ENCODE measurements at regions not wholly inside any gene's neighbourhood (a gene's known extent, or its start where the extent isn't known, plus 50 kb on each side); places are given as distances from the start of the nearest gene placed in this dataset.
"Not testable (repeated sequence)": the region's sequence is repeated elsewhere in the genome, so short reads cannot be mapped to it uniquely, and the experiment has no call there.

DNA sequence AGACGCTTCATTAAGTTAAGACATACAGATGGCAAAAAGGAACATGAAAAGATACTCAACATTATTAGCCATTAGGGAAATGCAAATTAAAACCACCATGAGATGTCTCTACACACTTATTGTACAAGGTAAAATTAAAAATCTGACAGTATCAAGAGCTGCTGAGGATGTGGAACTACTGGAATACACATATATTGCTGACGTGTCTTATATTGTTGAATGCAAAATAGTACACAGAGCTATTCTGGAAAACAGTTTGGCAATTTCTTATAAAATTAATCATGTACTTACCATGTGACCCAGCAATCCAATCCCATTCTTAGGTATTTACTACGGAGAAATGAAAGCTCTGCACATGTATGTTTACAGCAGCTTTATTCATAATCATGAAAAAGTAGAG, 742.5 kb downstream of the TBC1D22A start:
- no peak for DNase-seq

GRCh38 chr22:47498969-47499495, 736.6 kb downstream of the TBC1D22A start:
- DNase-seq, result no peak

GRCh38 chr22:47497666-47498065, 735.2 kb downstream of the TBC1D22A start:
- no peak for DNase-seq

DNA sequence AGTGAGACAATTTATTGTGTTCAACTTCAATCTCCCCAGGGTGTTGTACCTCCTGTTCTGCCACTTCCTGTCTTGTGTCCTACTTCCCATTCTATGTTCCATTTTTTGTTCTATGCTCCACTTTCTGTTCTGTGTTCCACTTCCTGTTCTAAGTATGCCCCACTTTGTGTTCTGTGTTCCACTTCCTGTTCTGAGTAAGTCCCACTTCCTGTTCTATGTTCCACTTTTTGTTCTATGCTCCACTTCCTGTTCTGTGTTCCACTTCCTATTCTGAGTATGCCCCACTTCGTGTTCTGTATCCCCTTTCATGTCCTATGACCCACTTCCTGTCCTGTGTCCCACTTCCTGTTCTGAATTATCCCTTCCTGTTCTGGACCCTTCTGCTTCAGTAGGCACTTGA, 732.7 kb downstream of the TBC1D22A start:
- DNase-seq, result no peak

- not testable (repeated sequence) for DNase-seq
Observed at GRCh38 chr22:47488131-47488530, 725.7 kb downstream of the TBC1D22A start.

DNA sequence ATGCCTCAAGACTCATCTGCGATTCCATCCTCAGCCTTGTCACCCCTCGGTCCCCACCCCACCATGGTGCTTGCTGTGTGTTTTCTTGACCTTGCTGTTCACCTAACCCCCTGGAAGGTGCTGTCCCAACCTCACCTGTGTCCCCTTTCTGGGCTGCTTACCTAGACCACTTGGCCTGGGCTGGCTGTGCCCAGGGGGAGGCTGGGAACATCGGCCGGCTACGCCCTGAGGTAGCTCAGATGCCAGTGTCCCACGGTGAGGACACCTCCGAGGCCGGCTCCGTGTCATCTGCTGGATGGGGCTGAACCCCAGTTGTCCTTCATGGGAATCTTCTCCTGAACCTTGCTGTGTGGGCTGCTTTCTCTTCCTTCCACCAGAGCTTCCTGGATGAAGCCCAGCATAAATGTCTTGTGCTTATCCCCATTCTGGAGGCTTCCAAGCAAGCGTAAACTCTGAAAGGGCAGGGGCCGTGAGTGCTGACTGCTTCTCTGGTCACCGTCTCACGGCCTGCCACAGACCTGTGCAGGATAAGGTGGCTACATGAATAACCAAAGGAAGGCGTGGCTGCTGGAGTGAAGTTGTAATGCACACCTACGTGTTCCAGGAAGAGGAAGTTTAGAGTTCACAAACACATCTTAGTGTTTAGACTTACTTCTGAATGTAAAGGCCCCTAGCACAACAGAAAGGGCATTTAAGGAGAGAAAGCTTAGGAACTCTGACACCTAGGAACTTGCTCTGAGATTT, 724.3 kb downstream of the TBC1D22A start:
- DNase-seq, result no peak

- DNase-seq, result no peak
Observed at GRCh38 chr22:47484960-47485569, 722.6 kb downstream of the TBC1D22A start.

DNA sequence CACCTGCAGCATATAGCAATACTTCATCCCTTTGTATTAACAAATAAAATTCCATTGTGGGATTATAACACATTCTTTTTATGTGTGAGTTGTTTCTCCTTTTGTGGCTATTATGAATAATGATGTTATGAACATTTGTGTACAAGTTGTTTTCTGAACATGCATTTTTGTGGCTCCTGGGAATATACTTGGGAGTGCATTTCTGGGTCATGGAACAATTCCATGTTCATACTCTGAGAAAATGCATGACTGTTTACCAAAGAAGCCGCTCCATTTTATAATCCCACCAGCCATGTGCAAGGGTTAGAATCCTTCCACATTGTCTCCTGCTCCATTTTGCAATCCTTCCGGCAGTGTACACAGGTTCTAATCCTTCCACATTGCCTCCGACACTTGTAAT, 713.8 kb downstream of the TBC1D22A start:
- DNase-seq, result no peak

DNA sequence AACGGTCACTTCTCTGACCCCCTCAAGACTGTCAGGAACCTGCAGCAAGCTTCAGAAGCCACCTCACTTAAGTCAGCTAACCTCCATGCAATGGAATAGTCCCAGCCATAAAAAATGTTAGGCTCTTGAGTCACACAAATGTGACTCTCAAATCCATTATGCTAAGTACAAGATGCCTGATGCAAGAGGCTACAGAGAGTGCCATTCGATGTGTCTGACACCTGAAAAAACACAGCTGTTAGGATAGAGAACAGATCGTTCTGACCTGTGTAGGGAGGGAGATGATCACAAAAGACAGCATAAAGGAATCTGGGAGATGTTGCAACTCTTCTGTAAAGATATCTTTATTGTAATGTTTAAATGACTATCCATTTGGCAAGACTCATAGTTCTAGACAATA, 712.4 kb downstream of the TBC1D22A start:
- no peak for DNase-seq

DNA sequence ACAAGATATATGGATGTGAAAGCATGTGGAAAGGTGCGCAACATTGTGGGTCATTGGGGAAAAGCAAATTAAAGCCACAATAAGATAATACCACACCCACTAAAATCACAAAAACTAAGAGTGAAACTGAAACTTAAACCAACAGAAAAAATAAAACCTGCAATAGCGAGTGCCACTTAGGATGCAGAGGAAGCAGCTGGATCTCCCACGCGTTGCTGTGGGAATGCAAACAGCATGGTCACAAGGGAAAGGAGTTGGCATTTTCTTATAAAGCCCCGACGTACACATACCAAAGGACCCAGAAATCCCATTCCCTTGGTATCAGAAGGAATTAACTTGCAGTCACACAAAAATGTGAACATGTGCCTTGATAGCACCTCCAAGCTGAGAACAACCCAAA, 712.0 kb downstream of the TBC1D22A start:
- no peak for DNase-seq

- DNase-seq, result no peak
Observed at GRCh38 chr22:47472636-47473035, 710.2 kb downstream of the TBC1D22A start.

DNA sequence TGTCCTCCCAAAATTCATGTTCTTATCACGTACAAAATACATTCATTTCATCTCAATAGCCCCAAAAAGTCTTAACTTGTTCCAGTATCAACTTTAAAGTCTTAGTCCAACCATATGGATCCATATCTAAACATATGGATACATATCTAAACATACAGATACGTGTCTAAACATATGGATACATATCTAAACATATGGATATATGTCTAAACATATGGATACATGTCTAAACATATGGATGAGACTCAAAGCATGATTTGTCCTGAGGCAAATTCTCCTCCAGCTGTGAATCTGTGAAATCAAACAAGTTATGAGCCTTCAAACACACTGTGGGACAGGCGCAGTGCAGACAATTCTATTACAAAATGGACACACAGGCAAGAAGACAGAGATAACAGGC, 709.0 kb downstream of the TBC1D22A start:
- DNase-seq, result no peak

DNA sequence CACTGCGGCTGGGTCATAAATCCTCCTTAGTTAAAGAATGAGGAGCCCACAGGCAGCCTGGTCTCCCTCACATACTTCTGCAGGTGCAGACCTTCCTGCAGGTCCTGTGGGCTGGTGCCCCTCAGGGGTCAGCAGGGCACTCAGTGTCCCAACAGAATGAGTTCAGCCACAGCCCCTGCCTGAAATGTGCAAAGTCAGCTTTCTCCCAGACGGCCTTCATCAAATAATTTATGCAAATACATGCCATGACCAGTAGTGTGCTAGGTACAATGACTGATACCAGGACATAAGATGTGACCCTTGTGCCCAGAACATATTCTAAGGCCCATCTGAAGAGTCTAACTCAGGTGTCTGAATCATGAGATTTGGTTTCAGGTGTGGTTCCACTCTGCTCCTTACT, 703.4 kb downstream of the TBC1D22A start:
- DNase-seq, result no peak

- no peak for DNase-seq
Observed at GRCh38 chr22:47465222-47465621, 702.8 kb downstream of the TBC1D22A start.

- no peak for DNase-seq
Observed at GRCh38 chr22:47463220-47463619, 700.8 kb downstream of the TBC1D22A start.

GRCh38 chr22:47460861-47461260, 698.4 kb downstream of the TBC1D22A start:
- DNase-seq, result no peak

DNA sequence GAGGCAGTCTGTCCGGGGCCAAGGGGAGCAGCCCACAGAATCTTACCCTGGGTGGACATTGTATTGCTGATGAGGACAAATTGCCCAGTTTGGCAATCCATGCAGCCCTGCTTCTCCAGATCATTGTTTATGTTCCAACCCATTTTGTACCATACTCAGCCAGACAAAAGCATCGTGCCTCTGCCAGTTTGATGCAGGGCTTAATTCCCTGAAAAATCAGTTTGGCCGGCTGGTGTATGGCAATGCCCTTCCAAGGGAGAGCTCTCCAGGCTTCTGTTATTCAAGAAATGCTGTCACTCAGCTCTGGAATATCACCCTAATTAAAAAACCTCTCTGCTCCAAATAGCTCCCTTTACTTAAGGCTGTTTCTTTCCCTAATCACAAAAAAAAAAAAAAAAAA, 697.7 kb downstream of the TBC1D22A start:
- no peak for DNase-seq

GRCh38 chr22:47458348-47458747, 695.9 kb downstream of the TBC1D22A start:
- DNase-seq, result no peak

- no peak for DNase-seq
Observed at GRCh38 chr22:47457509-47458300, 695.3 kb downstream of the TBC1D22A start.

DNA sequence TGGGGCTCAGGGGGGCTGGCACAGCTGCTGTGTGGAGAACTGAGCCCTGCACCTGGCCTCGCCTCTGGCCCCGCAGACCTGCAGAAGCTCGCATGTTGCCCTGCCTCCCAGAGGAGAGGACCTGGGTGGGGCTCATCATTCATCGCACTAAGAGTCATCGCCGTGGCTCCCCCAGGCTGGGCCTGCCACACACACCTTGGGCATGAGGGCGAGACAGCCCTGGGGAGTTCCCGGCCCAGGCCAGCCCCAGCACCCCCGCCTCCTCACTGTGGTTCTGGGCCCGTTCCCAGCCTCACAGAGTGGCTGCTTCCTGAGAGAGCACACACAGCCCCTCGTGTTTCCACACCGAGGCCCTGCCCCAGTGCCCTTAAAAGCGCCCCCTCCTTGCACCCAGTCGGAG, 694.6 kb downstream of the TBC1D22A start:
- DNase-seq, result no peak

- no peak for DNase-seq
Observed at GRCh38 chr22:47456031-47456430, 693.6 kb downstream of the TBC1D22A start.

DNA sequence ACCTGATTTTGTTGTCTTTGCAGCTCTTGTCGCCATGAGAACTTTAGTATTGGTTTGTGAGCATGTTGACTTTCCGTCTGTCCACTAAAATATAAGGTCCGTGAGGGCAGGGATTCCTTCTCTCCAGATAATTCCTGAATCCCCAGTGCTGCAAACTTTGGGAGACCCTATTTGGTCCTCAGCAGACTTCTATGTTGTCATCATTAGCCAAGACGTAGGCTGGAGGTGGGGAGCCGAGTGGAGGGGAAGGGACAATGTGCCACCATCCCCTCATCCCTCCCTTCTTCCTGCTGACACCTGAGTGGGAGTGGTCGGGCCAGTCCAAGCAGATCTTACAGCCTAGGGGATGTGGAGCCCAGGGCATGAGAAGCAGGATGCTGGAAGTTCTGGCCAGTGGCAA, 690.6 kb downstream of the TBC1D22A start:
- DNase-seq, result no peak

GRCh38 chr22:47452184-47452583, 689.7 kb downstream of the TBC1D22A start:
- no peak for DNase-seq

All from NCI-H1930 (cell line).